NCI-H526 (cell line): ENCODE measurements at regions not wholly inside any gene's neighbourhood (a gene's known extent, or its start where the extent isn't known, plus 50 kb on each side); places are given as distances from the start of the nearest gene placed in this dataset.
"Not testable (repeated sequence)": the region's sequence is repeated elsewhere in the genome, so short reads cannot be mapped to it uniquely, and the experiment has no call there.

Experiments used
- DNase-seq, 2 experiments: peaks; one replicate each; lab custom pipeline; 2025; lab: John Stamatoyannopoulos, UW

- peak in 1 of 2 experiments; percentile 45 for DNase-seq
Observed at GRCh38 chr13:96934889-96935489, 59.3 kb downstream of the OXGR1 start.

GRCh38 chr13:96925916-96926628 is 68.2 kb downstream of the OXGR1 start:
- no peak for DNase-seq

GRCh38 chr13:96925477-96925876 is 68.8 kb downstream of the OXGR1 start:
- DNase-seq, result no peak

GRCh38 chr13:96918861-96919631 is 75.2 kb downstream of the OXGR1 start:
- DNase-seq, result not testable (repeated sequence)

GRCh38 chr13:96904232-96904631 is 90.0 kb downstream of the OXGR1 start:
- no peak for DNase-seq

GRCh38 chr13:96903085-96903484 is 91.2 kb downstream of the OXGR1 start:
- DNase-seq, result no peak

GRCh38 chr13:96900986-96901385 is 93.3 kb downstream of the OXGR1 start:
- DNase-seq, result peak; percentile 82 to 85

GRCh38 chr13:96899946-96900345 is 94.3 kb downstream of the OXGR1 start:
- no peak for DNase-seq

- DNase-seq, result no peak
Observed at GRCh38 chr13:96898646-96899254, 95.5 kb downstream of the OXGR1 start.

- no peak for DNase-seq
Observed at GRCh38 chr13:96898212-96898611, 96.1 kb downstream of the OXGR1 start.
